ENCODE measurements at regions not wholly inside any gene's neighbourhood (a gene's known extent, or its start where the extent isn't known, plus 50 kb on each side); places are given as distances from the start of the nearest gene placed in this dataset.

GRCh38 chr1:229871078-229871676 lies 195.9 kb upstream of the GALNT2 start:
- no peak for DNase-seq (ENCODE audit: low read depth, low spot score)
- H3K27me3 Mint-ChIP-seq (ENCODE audit: low read depth), result no peaks in the 10 kb centered on the region
- H3K4me3 Mint-ChIP-seq, result no peak overlapping the region
- TF ChIP-seq CTCF (conservative IDR thresholded peaks at IDR 0.05), result no peak
- peaks cover 5% of the 10 kb centered on the region for H3K9me3 Mint-ChIP-seq
- H3K36me3 Mint-ChIP-seq (ENCODE audit: low read depth), result no peaks in the 10 kb centered on the region
- peaks cover 13% of the 10 kb centered on the region for H3K4me1 Mint-ChIP-seq
- no peak overlapping the region for H3K27ac Mint-ChIP-seq (ENCODE audit: unreplicated experiment)

DNA sequence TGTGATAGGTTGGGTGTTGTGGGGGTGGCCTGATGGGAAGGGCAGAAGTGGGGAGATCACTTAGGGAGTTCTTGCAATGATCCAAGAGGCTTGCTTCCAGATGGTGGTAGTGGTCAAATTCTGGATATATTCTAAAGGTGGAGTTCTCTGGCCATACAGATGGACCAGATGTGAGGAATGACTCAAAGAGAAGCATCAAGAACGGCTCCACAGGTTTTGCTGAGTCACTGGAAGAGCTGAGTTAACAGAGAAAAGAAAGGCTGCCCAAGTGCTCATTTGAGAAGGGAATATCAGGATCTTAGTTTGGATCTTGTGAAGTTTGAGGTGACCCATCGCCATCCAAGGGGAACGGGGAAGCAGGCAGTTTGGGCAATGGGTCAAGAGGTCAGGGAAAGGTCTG lies 192.9 kb upstream of the GALNT2 start:
- peaks cover 6% of the 10 kb centered on the region for H3K4me1 Mint-ChIP-seq
- H3K9me3 Mint-ChIP-seq, result peaks cover 2% of the 10 kb centered on the region
- H3K4me3 Mint-ChIP-seq, result no peak overlapping the region
- no peak for TF ChIP-seq CTCF (conservative IDR thresholded peaks at IDR 0.05)
- H3K36me3 Mint-ChIP-seq (ENCODE audit: low read depth), result no peaks in the 10 kb centered on the region
- DNase-seq (ENCODE audit: low read depth, low spot score), result no peak
- peaks cover 6% of the 10 kb centered on the region for H3K27me3 Mint-ChIP-seq (ENCODE audit: low read depth)
- no peak overlapping the region for H3K27ac Mint-ChIP-seq (ENCODE audit: unreplicated experiment)

- peaks cover 2% of the 10 kb centered on the region for H3K4me1 Mint-ChIP-seq
- no peaks in the 10 kb centered on the region for H3K36me3 Mint-ChIP-seq (ENCODE audit: low read depth)
- peaks cover 6% of the 10 kb centered on the region for H3K27me3 Mint-ChIP-seq (ENCODE audit: low read depth)
- DNase-seq (ENCODE audit: low read depth, low spot score), result no peak
- peaks cover 2% of the 10 kb centered on the region for H3K9me3 Mint-ChIP-seq
- H3K4me3 Mint-ChIP-seq, result no peak overlapping the region
- TF ChIP-seq CTCF (conservative IDR thresholded peaks at IDR 0.05), result no peak
- no peak overlapping the region for H3K27ac Mint-ChIP-seq (ENCODE audit: unreplicated experiment)
Observed at GRCh38 chr1:229874609-229875008, 192.4 kb upstream of the GALNT2 start.

- peaks cover 2% of the 10 kb centered on the region for H3K9me3 Mint-ChIP-seq
- no peaks in the 10 kb centered on the region for H3K4me1 Mint-ChIP-seq
- TF ChIP-seq CTCF (conservative IDR thresholded peaks at IDR 0.05), result no peak
- H3K27me3 Mint-ChIP-seq (ENCODE audit: low read depth), result peaks cover 6% of the 10 kb centered on the region
- no peaks in the 10 kb centered on the region for H3K36me3 Mint-ChIP-seq (ENCODE audit: low read depth)
- DNase-seq (ENCODE audit: low read depth, low spot score), result no peak
- H3K27ac Mint-ChIP-seq (ENCODE audit: unreplicated experiment), result no peak overlapping the region
- H3K4me3 Mint-ChIP-seq, result no peak overlapping the region
Observed at GRCh38 chr1:229875086-229875485, 192.0 kb upstream of the GALNT2 start.

DNA sequence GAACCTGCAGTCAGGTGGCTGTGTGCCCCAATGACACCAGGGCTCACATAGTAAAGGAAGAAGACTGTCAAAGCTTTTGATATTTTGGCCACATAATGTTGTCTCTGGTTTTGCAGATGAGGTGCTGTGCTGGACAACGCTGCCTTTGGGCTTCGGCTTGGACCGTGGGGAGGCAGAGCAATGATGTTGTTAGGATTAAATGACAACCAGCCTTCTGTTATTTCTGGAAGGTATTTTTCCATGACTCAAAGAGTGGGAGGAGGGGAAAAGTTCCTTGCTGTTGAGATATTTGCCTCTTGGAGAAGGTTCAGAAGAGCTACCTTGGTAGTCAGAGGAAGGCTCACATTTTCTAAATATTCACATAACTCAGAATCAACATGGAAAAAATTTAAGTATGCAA lies 187.3 kb upstream of the GALNT2 start:
- no peaks in the 10 kb centered on the region for H3K36me3 Mint-ChIP-seq (ENCODE audit: low read depth)
- H3K9me3 Mint-ChIP-seq, result no peaks in the 10 kb centered on the region
- H3K4me3 Mint-ChIP-seq, result no peak overlapping the region
- TF ChIP-seq CTCF (conservative IDR thresholded peaks at IDR 0.05), result no peak
- no peak overlapping the region for H3K27ac Mint-ChIP-seq (ENCODE audit: unreplicated experiment)
- DNase-seq (ENCODE audit: low read depth, low spot score), result no peak
- H3K27me3 Mint-ChIP-seq (ENCODE audit: low read depth), result peaks cover 6% of the 10 kb centered on the region
- no peaks in the 10 kb centered on the region for H3K4me1 Mint-ChIP-seq

All from neural crest cell (in vitro differentiated cells).